MG63 (cell line): ENCODE measurements at regions not wholly inside any gene's neighbourhood (a gene's known extent, or its start where the extent isn't known, plus 50 kb on each side); places are given as distances from the start of the nearest gene placed in this dataset.
"Not testable (repeated sequence)": the region's sequence is repeated elsewhere in the genome, so short reads cannot be mapped to it uniquely, and the experiment has no call there.

ENCODE experiments used
- DNase-seq: peaks from one replicate; pipeline ENCODE4 v3.0.0-alpha.2; 2020
- H3K27me3 ChIP-seq: fragments of 250-450 bp; sonication (Bioruptor Pico); 2 replicates; pipeline ENCODE4 v1.5.1; 2020; ENCODE audit warnings: mild to moderate bottlenecking, moderate library complexity
- H3K36me3 ChIP-seq: fragments of 250-450 bp; sonication (Bioruptor Pico); 2 replicates; pipeline ENCODE4 v1.5.1; 2020; ENCODE audit warnings: mild to moderate bottlenecking, moderate library complexity
- H3K4me3 ChIP-seq: fragments of 250-450 bp; sonication (Bioruptor Pico); 2 replicates; pipeline ENCODE4 v1.5.1; 2020; ENCODE audit warnings: mild to moderate bottlenecking, moderate library complexity
- H3K9me3 ChIP-seq: fragments of 250-450 bp; sonication (Bioruptor Pico); 2 replicates; pipeline ENCODE4 v1.5.1; 2020; ENCODE audit warnings: mild to moderate bottlenecking, moderate library complexity

- DNase-seq: no peak
- H3K27me3 ChIP-seq: no peaks in the 10 kb centered on the region
- no peak overlapping the region for H3K4me3 ChIP-seq
- no peaks in the 10 kb centered on the region for H3K36me3 ChIP-seq
- H3K9me3 ChIP-seq: no peaks in the 10 kb centered on the region
These were observed 861.1 kb upstream of the IGFBP7 start for GRCh38 chr4:57971261-57971660.

GRCh38 chr4:57966987-57967760, 857.0 kb upstream of the IGFBP7 start:
- no peaks in the 10 kb centered on the region for H3K36me3 ChIP-seq
- DNase-seq: no peak
- H3K4me3 ChIP-seq: no peak overlapping the region
- H3K27me3 ChIP-seq: no peaks in the 10 kb centered on the region
- H3K9me3 ChIP-seq: no peaks in the 10 kb centered on the region

- not testable (repeated sequence) for DNase-seq, H3K4me3 ChIP-seq, H3K36me3 ChIP-seq, H3K27me3 ChIP-seq, H3K9me3 ChIP-seq
These were observed 855.2 kb upstream of the IGFBP7 start for GRCh38 chr4:57965431-57965830.

- Histone ChIP-seq H3K27me3 (no peaks in the 10 kb centered on the region), H3K9me3 (no peaks in the 10 kb centered on the region), H3K36me3 (no peaks in the 10 kb centered on the region), H3K4me3 (no peak overlapping the region)
- DNase-seq: no peak
These were observed 835.1 kb upstream of the IGFBP7 start for GRCh38 chr4:57945298-57945697.

- no peaks in the 10 kb centered on the region for H3K9me3 ChIP-seq
- DNase-seq: no peak
- H3K4me3 ChIP-seq: no peak overlapping the region
- H3K27me3 ChIP-seq: no peaks in the 10 kb centered on the region
- no peaks in the 10 kb centered on the region for H3K36me3 ChIP-seq
These were observed 833.5 kb upstream of the IGFBP7 start for GRCh38 chr4:57943682-57944081.

- not testable (repeated sequence) for H3K9me3 ChIP-seq, H3K4me3 ChIP-seq, DNase-seq, H3K36me3 ChIP-seq, H3K27me3 ChIP-seq
These were observed 827.1 kb upstream of the IGFBP7 start for GRCh38 chr4:57937326-57937725.

GRCh38 chr4:57926311-57926710, 816.1 kb upstream of the IGFBP7 start:
- no peak for DNase-seq
- no peak overlapping the region for H3K4me3 ChIP-seq
- no peaks in the 10 kb centered on the region for H3K36me3 ChIP-seq
- H3K9me3 ChIP-seq: no peaks in the 10 kb centered on the region
- no peaks in the 10 kb centered on the region for H3K27me3 ChIP-seq

- H3K27me3 ChIP-seq: no peaks in the 10 kb centered on the region
- H3K4me3 ChIP-seq: no peak overlapping the region
- no peaks in the 10 kb centered on the region for H3K36me3 ChIP-seq
- no peak for DNase-seq
- no peaks in the 10 kb centered on the region for H3K9me3 ChIP-seq
These were observed 814.8 kb upstream of the IGFBP7 start for GRCh38 chr4:57924951-57925350.

GRCh38 chr4:57916479-57916878, 806.3 kb upstream of the IGFBP7 start:
- no peaks in the 10 kb centered on the region for H3K27me3 ChIP-seq
- no peaks in the 10 kb centered on the region for H3K9me3 ChIP-seq
- no peaks in the 10 kb centered on the region for H3K36me3 ChIP-seq
- H3K4me3 ChIP-seq: no peak overlapping the region
- DNase-seq: no peak

GRCh38 chr4:57911203-57911602, 801.0 kb upstream of the IGFBP7 start:
- Histone ChIP-seq H3K36me3 (no peaks in the 10 kb centered on the region), H3K4me3 (no peak overlapping the region), H3K27me3 (no peaks in the 10 kb centered on the region), H3K9me3 (no peaks in the 10 kb centered on the region)
- DNase-seq: no peak

GRCh38 chr4:57910151-57910550, 800.0 kb upstream of the IGFBP7 start:
- Histone ChIP-seq H3K27me3 (no peaks in the 10 kb centered on the region), H3K4me3 (no peak overlapping the region), H3K36me3 (no peaks in the 10 kb centered on the region), H3K9me3 (no peaks in the 10 kb centered on the region)
- DNase-seq: no peak

- Histone ChIP-seq H3K4me3 (no peak overlapping the region), H3K9me3 (no peaks in the 10 kb centered on the region), H3K36me3 (no peaks in the 10 kb centered on the region), H3K27me3 (no peaks in the 10 kb centered on the region)
- DNase-seq: no peak
These were observed 795.8 kb upstream of the IGFBP7 start for GRCh38 chr4:57905965-57906364.

- H3K9me3 ChIP-seq: no peaks in the 10 kb centered on the region
- no peak for DNase-seq
- H3K36me3 ChIP-seq: no peaks in the 10 kb centered on the region
- no peaks in the 10 kb centered on the region for H3K27me3 ChIP-seq
- H3K4me3 ChIP-seq: no peak overlapping the region
These were observed 766.9 kb upstream of the IGFBP7 start for GRCh38 chr4:57877047-57877458.

- Histone ChIP-seq H3K36me3 (no peaks in the 10 kb centered on the region), H3K4me3 (no peak overlapping the region), H3K9me3 (no peaks in the 10 kb centered on the region), H3K27me3 (no peaks in the 10 kb centered on the region)
- DNase-seq: no peak
These were observed 765.7 kb upstream of the IGFBP7 start for GRCh38 chr4:57875829-57876392.

- H3K4me3 ChIP-seq: no peak overlapping the region
- H3K36me3 ChIP-seq: no peaks in the 10 kb centered on the region
- H3K9me3 ChIP-seq: no peaks in the 10 kb centered on the region
- no peaks in the 10 kb centered on the region for H3K27me3 ChIP-seq
- no peak for DNase-seq
These were observed 756.4 kb upstream of the IGFBP7 start for GRCh38 chr4:57866468-57867171.

- DNase-seq: no peak
- H3K4me3 ChIP-seq: no peak overlapping the region
- H3K36me3 ChIP-seq: no peaks in the 10 kb centered on the region
- no peaks in the 10 kb centered on the region for H3K27me3 ChIP-seq
- no peaks in the 10 kb centered on the region for H3K9me3 ChIP-seq
These were observed 755.1 kb upstream of the IGFBP7 start for GRCh38 chr4:57865264-57865663.

GRCh38 chr4:57854748-57855147, 744.6 kb upstream of the IGFBP7 start:
- Histone ChIP-seq H3K27me3 (no peaks in the 10 kb centered on the region), H3K9me3 (no peaks in the 10 kb centered on the region), H3K36me3 (no peaks in the 10 kb centered on the region), H3K4me3 (no peak overlapping the region)
- DNase-seq: no peak

GRCh38 chr4:57850141-57850540, 740.0 kb upstream of the IGFBP7 start:
- H3K27me3 ChIP-seq: no peaks in the 10 kb centered on the region
- no peak overlapping the region for H3K4me3 ChIP-seq
- H3K36me3 ChIP-seq: no peaks in the 10 kb centered on the region
- H3K9me3 ChIP-seq: no peaks in the 10 kb centered on the region
- no peak for DNase-seq
